Activated CD4-positive, alpha-beta T cell treated with anti-CD3 and anti-CD28 coated beads for 36 hours (primary cell): ENCODE measurements at regions not wholly inside any gene's neighbourhood (a gene's known extent, or its start where the extent isn't known, plus 50 kb on each side); places are given as distances from the start of the nearest gene placed in this dataset.

Source experiments
- ATAC-seq: fragments of 200-7000 bp; cut with Tn5 transposase; one replicate; pipeline ENCODE4 v1.10.0; 2021; ENCODE audit warnings: mild to moderate bottlenecking, moderate library complexity
- CTCF ChIA-PET: fragments of 350-600 bp; sonication (Branson Sonifier 250); formaldehyde crosslinking; loops from one replicate; lab custom pipeline; 2021; ENCODE audit warnings: antibody characterized with exemption; lab: Charles Lee
- POLR2A ChIA-PET: fragments of 350-600 bp; sonication (Branson Sonifier 250); formaldehyde crosslinking; loops from one replicate; lab custom pipeline; 2021; ENCODE audit warnings: antibody characterized with exemption, inconsistent platforms; lab: Charles Lee
- DNase-seq: peaks from one replicate; pipeline ENCODE4 v3.0.0-alpha.2; 2020
- H3K27ac Mint-ChIP-seq: one replicate; pipeline ENCODE4 v1.8.0; 2021; ENCODE audit warnings: mixed read lengths
- H3K27me3 Mint-ChIP-seq: one replicate; pipeline ENCODE4 v1.8.0; 2021; ENCODE audit warnings: mixed read lengths
- H3K36me3 Mint-ChIP-seq: one replicate; pipeline ENCODE4 v1.8.0; 2021; ENCODE audit warnings: low read depth, mixed read lengths
- H3K4me1 Mint-ChIP-seq: one replicate; pipeline ENCODE4 v1.8.0; 2021; ENCODE audit warnings: mixed read lengths
- H3K4me3 Mint-ChIP-seq: one replicate; pipeline ENCODE4 v1.8.0; 2021; ENCODE audit warnings: mild to moderate bottlenecking, moderate library complexity, mixed read lengths
- H3K9me3 Mint-ChIP-seq: one replicate; pipeline ENCODE4 v1.8.0; 2021; ENCODE audit warnings: low read depth, mixed read lengths
- intact Hi-C, 2 experiments: fragments of 100-400 bp; cut with DNase I in 1 of 2; cut with micrococcal nuclease in 1 of 2; formaldehyde crosslinking; loops; one replicate each; pipeline versions ENCODE4 v1.14.2 to v1.15.1; 2022 to 2024; cut with DNase I, micrococcal nuclease

DNA sequence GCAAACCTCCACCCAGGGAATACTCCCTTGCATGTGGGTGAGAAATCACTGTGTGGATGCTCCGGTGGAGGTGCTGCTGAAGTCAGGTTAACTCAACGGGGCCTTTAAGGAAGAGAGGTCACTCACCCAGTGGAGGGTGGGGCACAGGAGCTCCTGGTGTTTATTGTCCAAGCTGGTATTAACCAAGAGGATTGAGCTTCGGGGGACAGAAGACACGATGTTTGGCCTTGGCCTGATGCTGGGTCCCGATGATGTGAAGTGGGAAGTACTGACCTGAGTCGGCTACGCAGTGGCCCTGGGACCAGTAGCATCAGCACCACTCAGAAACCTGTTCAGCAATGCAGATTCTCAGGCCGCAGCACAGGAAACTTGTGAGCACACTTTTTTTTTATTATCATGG lies 85.7 kb upstream of the WASF3 start:
- peaks cover 2% of the 10 kb centered on the region for H3K27me3 Mint-ChIP-seq
- H3K4me1 Mint-ChIP-seq = peaks cover 11% of the 10 kb centered on the region
- ATAC-seq (no peak), DNase-seq (no peak)
- intact Hi-C loops = no loop called here
- ChIA-PET POLR2A (no interaction called here), CTCF (interaction anchor here (0.6 kb wide), 1 partner anchor 1703 kb away, joined by 3 read pairs; no protein-coding TSS in a partner anchor)
- no peak overlapping the region for H3K27ac Mint-ChIP-seq
- H3K4me3 Mint-ChIP-seq = no peak overlapping the region
- no peaks in the 10 kb centered on the region for H3K36me3 Mint-ChIP-seq
- H3K9me3 Mint-ChIP-seq = no peaks in the 10 kb centered on the region

DNA sequence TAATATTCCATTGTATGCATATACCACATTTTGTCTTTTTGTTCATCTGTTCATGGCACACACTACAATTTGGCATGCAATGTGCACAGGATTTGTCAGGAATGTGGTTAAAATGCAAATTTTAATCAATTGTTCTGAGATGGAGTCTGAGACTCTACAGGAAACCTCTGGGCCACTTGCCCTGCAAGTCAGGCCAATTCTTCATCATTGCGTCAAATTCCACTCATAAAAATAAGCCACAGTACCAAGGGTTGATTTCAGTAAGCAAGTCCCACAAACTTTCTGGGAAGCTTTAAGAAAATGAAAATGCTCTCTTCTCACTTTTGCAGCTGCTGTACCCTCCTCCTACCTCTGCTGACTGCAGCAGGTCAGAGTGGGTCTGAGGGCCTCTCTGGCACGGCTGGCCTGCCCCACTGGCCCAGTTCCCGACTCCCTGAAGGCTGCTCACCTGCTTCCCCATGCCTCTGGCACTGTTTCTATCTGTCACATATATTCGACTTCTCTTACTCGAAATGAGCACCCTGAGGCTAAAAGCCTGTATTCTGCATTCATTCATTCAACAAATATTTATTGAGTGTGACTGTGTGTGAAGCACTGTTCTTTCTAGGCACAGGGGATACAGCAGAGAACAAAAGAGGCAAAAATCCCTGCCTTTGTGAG lies 83.8 kb upstream of the WASF3 start:
- no peak for DNase-seq
- ChIA-PET CTCF (no interaction called here), POLR2A (no interaction called here)
- no peaks in the 10 kb centered on the region for H3K36me3 Mint-ChIP-seq
- no peaks in the 10 kb centered on the region for H3K9me3 Mint-ChIP-seq
- peaks cover 14% of the 10 kb centered on the region for H3K4me1 Mint-ChIP-seq
- ATAC-seq = no peak
- H3K4me3 Mint-ChIP-seq = no peak overlapping the region
- H3K27ac Mint-ChIP-seq = no peak overlapping the region
- H3K27me3 Mint-ChIP-seq = no peaks in the 10 kb centered on the region
- intact Hi-C loops = no loop called here

DNA sequence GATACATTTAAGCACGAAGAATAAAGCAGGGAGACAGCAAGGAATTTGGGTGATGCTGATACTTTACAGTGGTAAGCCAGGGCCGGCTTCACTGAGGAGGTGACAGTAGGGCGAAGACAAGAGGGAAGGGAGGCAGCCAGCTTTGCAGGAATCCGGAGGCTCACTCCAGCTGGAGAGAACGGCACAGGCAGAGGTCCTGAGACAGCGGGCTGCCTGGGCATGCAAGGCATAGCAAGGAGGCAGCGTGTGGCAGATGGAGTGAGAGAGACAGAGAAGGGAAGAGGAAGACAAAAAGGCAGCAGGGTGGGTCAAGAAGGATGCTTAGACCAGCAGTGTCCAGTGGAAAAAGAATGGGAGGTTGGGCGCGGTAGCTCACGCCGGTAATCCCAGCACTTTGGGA lies 83.2 kb upstream of the WASF3 start:
- H3K9me3 Mint-ChIP-seq = no peaks in the 10 kb centered on the region
- DNase-seq (no peak), ATAC-seq (no peak)
- ChIA-PET POLR2A (no interaction called here), CTCF (interaction anchor here (1.3 kb wide), 1 partner anchor 224 kb away, joined by 4 read pairs; no protein-coding TSS in a partner anchor)
- intact Hi-C loops = no loop called here
- H3K36me3 Mint-ChIP-seq = no peaks in the 10 kb centered on the region
- H3K27me3 Mint-ChIP-seq = no peaks in the 10 kb centered on the region
- no peak overlapping the region for H3K27ac Mint-ChIP-seq
- peaks cover 14% of the 10 kb centered on the region for H3K4me1 Mint-ChIP-seq
- H3K4me3 Mint-ChIP-seq = no peak overlapping the region

DNA sequence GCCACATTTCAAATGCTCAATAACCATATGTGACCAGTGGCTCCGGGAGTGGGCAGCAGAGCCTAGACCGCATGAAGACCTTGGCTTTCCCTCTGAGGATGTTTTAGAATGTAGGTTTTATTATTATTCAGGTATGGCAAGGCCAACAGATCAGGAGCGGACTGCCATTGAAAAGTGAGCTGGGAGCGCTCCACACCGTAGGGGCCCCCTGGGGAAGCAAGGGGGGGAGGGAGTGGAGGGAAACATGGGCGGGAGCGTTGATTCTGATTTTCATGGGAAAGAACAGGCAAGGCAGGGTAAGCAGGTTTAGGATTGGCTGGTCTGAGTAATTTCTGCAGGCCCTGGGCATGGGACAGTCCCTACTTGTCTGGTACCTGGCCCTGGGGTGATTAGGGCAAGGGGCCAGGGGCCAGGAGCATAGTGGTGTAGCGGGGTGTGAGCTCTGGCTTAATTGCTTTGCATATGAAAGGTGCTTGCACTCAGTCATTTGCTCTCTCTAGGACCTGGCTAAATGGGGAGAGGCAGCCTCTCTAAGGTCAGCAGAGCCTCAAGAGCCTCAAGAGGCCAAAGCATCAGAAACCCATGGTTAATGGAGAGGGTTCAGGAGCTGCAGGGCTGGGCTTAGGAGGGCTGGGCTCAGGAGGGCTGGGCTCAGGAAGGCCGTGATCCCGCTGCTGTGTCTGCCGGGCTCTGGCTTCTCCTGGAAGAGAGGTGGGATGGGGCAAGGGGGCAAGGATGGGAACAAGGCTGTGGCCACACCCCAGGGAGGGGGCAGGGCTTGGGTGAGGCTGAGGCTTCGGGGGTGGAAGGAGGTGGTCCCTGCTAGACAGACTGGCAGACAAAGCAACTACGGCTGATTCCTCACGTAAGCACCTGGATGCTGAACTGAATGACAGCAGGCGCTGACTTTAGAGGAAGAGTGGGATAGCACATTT lies 82.0 kb upstream of the WASF3 start:
- POLR2A ChIA-PET = no interaction called here
- peaks cover 14% of the 10 kb centered on the region for H3K4me1 Mint-ChIP-seq
- no peaks in the 10 kb centered on the region for H3K36me3 Mint-ChIP-seq
- H3K9me3 Mint-ChIP-seq = no peaks in the 10 kb centered on the region
- no peaks in the 10 kb centered on the region for H3K27me3 Mint-ChIP-seq
- DNase-seq (no peak), ATAC-seq (no peak)
- CTCF ChIA-PET = interaction anchor here (0.7 to 1.3 kb wide), 5 partner anchors 40 to 290 kb away, joined by 3 to 7 read pairs (median 3); no protein-coding TSS in a partner anchor
- intact Hi-C loops = no loop called here
- H3K4me3 Mint-ChIP-seq = no peak overlapping the region
- H3K27ac Mint-ChIP-seq = no peak overlapping the region

DNA sequence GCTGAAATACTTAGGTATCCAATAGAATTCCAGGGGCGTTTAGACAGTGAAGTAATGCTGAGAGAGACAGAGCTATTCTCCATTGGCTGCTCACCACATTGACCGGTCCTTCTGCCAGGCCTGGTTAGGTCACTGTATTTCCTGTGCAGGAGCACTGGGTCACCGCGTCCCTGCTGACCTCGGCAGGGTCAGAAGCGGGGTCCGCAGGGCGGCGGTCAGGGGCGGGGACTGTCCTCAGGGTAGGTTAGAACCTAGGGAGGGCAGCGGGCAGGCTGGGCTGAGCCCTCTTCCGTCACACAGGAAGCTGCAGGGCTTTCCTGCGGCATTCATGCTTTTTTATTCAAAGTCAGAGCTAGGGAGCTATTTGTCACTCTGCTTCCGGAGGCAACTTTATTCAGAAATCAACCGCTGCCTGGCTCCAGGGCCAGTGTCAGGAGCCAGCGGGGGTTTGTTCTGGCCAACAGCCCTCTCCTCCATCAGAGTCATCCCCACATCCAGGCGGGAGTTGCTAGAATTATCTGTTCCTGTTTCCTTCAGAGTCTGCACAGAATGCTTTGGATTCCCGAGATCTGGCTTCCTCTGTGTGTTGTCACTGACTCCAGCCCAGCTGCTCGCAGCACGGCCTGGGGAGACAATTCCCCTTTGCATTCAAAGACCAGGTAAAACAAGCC lies 81.2 kb upstream of the WASF3 start:
- ChIA-PET POLR2A (interaction anchor here (0.6 kb wide), 1 partner anchor 290 kb away, joined by 6 read pairs; no protein-coding TSS in a partner anchor), CTCF (interaction anchor here (0.6 to 1.3 kb wide), 5 partner anchors 39 to 295 kb away, joined by 3 to 7 read pairs (median 3); no protein-coding TSS in a partner anchor)
- Mint-ChIP-seq H3K4me3 (no peak overlapping the region), H3K9me3 (no peaks in the 10 kb centered on the region), H3K4me1 (peaks cover 14% of the 10 kb centered on the region), H3K36me3 (no peaks in the 10 kb centered on the region), H3K27me3 (no peaks in the 10 kb centered on the region), H3K27ac (no peak overlapping the region)
- ATAC-seq (peak; percentile 71), DNase-seq (peak; percentile 31)
- intact Hi-C loops = no loop called here

DNA sequence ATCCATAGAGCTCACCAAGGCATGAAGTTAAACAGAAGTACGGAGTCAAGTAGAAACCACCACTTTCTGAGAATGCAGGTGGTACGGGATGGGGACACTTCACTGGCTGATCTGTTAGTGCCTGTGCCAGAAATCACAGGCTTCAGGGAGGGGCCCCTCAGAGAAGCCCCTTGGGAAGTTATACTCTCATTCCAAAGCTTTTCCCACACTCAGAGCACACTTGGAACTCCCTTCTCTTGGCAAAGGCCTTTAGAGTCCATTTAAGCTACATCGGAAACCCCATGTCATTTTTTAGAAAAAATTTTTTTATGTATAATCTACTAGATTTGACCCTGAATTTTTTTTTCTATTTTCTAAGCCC lies 80.7 kb upstream of the WASF3 start:
- Mint-ChIP-seq H3K27ac (no peak overlapping the region), H3K36me3 (no peaks in the 10 kb centered on the region), H3K9me3 (no peaks in the 10 kb centered on the region), H3K27me3 (no peaks in the 10 kb centered on the region), H3K4me1 (peaks cover 14% of the 10 kb centered on the region), H3K4me3 (no peak overlapping the region)
- DNase-seq (no peak), ATAC-seq (peak; percentile 39)
- ChIA-PET CTCF (interaction anchor here (0.6 to 1.3 kb wide), 5 partner anchors 38 to 296 kb away, joined by 3 to 7 read pairs (median 3); no protein-coding TSS in a partner anchor), POLR2A (interaction anchor here (0.6 kb wide), 1 partner anchor 290 kb away, joined by 6 read pairs; no protein-coding TSS in a partner anchor)
- intact Hi-C loops = no loop called here

DNA sequence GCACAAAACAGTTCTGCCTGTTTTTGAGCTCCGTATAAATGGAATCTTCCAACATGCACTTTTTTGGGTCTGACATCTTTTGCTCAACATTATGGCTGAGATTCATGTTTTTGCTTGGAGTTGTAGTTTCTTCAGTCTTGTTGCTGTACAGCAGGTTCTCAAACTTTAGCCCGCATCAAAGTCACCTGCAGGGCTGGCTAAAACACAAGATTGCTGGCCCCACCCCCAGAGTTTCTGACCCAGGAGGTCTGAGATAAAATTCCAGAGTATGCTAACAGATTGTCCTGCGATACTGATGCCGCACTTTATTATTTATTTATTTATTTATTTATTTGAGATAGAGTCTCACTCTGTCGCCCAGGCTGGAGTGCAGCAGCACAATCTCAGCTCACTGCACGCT lies 79.8 kb upstream of the WASF3 start:
- Mint-ChIP-seq H3K9me3 (no peaks in the 10 kb centered on the region), H3K36me3 (no peaks in the 10 kb centered on the region), H3K27ac (no peak overlapping the region), H3K4me1 (peaks cover 17% of the 10 kb centered on the region), H3K27me3 (no peaks in the 10 kb centered on the region), H3K4me3 (no peak overlapping the region)
- intact Hi-C loops = no loop called here
- POLR2A ChIA-PET = no interaction called here
- no peak for DNase-seq
- ATAC-seq = no peak
- CTCF ChIA-PET = no interaction called here

DNA sequence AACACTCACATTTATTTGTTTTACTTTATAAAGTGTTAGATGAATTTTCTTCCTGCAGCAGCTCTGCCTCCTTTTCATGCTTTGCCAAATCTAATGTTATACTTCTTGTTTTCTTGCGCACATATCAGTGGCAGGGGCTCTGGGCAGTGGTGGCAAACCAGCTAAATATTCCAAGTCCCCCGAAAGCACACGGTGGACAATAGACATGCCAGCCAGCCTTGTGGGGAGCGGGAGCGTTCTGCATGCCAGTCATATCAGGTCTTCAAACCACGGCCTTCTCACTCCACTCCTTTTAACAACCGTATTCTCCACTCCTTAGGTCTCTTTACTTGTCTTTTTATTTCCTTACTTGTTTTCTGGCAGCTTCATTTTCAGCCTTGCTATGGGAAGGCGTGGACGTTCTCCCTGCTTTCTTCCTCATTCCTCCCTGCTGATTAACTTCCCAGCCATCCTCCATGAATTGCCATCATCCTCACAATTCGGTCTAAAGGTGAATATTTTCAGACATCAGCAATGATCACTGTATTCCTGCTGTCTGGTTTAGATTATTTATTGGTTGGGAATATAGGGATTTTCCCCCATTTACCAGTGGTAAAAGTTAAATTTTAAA lies 77.1 kb upstream of the WASF3 start:
- ATAC-seq (no peak), DNase-seq (no peak)
- no peaks in the 10 kb centered on the region for H3K9me3 Mint-ChIP-seq
- no peaks in the 10 kb centered on the region for H3K27me3 Mint-ChIP-seq
- ChIA-PET CTCF (interaction anchor here (0.7 to 6.9 kb wide), 4 partner anchors 15 to 295 kb away, joined by 3 to 46 read pairs (median 5); no protein-coding TSS in a partner anchor), POLR2A (no interaction called here)
- no peak overlapping the region for H3K27ac Mint-ChIP-seq
- no peak overlapping the region for H3K4me3 Mint-ChIP-seq
- H3K4me1 Mint-ChIP-seq = peaks cover 28% of the 10 kb centered on the region
- H3K36me3 Mint-ChIP-seq = no peaks in the 10 kb centered on the region
- intact Hi-C loops = loop anchor here in 1 of 2 experiments (10.0 kb wide), 1 partner anchor 444 kb away; no protein-coding TSS in a partner anchor

DNA sequence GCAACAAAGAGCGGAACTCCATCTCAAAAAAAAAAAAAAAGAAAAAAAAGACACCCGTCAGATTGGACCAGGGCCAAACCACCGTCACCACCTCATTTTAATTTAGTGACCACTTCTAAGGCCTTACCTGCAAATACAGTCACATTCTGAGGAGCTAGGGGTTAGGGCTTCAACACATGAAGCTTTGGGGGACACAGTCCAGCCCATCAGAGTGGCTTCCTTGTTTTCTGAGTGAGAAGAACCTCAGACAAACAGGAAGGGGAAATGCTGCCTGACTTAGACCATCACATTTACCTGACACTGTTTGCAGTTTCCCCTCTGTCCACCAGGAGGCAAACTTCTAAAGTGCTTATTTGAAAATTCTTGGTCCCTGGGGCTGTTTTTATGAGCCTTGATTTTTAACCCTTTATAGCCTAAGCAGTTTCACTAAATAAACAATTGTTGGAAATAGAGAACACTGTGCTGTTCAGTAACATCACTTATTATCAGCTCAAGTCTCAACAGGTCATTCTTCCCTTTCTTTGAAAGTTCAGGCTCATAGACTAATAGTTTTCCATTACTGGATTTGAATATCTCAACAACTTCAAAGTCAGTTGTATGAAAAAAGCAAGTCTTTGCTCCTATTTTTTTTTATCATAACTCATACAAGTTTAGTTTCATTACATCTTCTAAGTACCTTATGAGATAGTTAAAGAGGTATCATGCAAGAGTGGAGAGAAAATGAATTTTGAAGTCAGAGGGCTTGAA lies 74.9 kb upstream of the WASF3 start:
- intact Hi-C loops = loop anchor here (1.0 to 10.0 kb wide), 5 partner anchors 14 to 442 kb away; no protein-coding TSS in a partner anchor
- CTCF ChIA-PET = interaction anchor here (0.6 to 6.9 kb wide), 9 partner anchors 8 to 1167 kb away, joined by 3 to 46 read pairs (median 3); no protein-coding TSS in a partner anchor
- POLR2A ChIA-PET = no interaction called here
- Mint-ChIP-seq H3K9me3 (no peaks in the 10 kb centered on the region), H3K27ac (no peak overlapping the region), H3K4me3 (no peak overlapping the region), H3K27me3 (no peaks in the 10 kb centered on the region), H3K36me3 (no peaks in the 10 kb centered on the region), H3K4me1 (peaks cover 14% of the 10 kb centered on the region)
- peak; percentile 83 for ATAC-seq
- DNase-seq = peak; percentile 78

DNA sequence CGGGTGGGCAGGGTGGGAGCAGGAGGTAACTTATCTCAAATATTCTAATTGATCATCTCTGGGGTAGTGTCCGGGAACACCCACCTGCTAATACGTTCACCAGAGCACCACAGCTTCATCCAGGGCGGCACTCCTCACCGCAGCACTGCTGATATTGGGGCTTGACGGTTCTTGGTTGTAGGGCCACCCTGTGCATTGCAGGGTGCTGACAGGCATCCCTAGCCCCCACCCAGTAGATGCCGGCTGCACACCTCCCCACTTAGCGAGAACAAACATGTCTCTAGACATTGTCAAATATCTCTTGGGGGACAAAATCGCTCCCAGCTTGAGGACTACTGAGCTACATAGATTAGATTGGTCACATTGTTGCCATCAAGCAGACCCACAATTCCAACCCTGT lies 73.9 kb upstream of the WASF3 start:
- no peaks in the 10 kb centered on the region for H3K9me3 Mint-ChIP-seq

More for the DNA sequence above, 73.9 kb upstream of the WASF3 start:
- intact Hi-C loops = loop anchor here in 1 of 2 experiments (2.0 to 10.0 kb wide), 2 partner anchors 13 to 441 kb away; no protein-coding TSS in a partner anchor
- ChIA-PET POLR2A (no interaction called here), CTCF (interaction anchor here (1.2 to 6.9 kb wide), 4 partner anchors 12 to 299 kb away, joined by 3 to 46 read pairs (median 22); no protein-coding TSS in a partner anchor)
- peaks cover 14% of the 10 kb centered on the region for H3K4me1 Mint-ChIP-seq
- no peaks in the 10 kb centered on the region for H3K27me3 Mint-ChIP-seq
- no peaks in the 10 kb centered on the region for H3K36me3 Mint-ChIP-seq
- ATAC-seq (no peak), DNase-seq (no peak)
- H3K27ac Mint-ChIP-seq = no peak overlapping the region
- no peak overlapping the region for H3K4me3 Mint-ChIP-seq
